ENCODE measurements at regions not wholly inside any gene's neighbourhood (a gene's known extent, or its start where the extent isn't known, plus 50 kb on each side); places are given as distances from the start of the nearest gene placed in this dataset.

GRCh38 chr4:20474119-20474518 lies 222.4 kb downstream of the SLIT2 start:
- Histone ChIP-seq H3K9me3 (ENCODE audit: control insufficient read depth, low read length) (no peaks in the 10 kb centered on the region), H3K4me2 (ENCODE audit: low read length) (no peak overlapping the region), H3K36me3 (ENCODE audit: control insufficient read depth, insufficient read depth, low read length) (no peaks in the 10 kb centered on the region), H2AFZ (no peak overlapping the region), H3K4me1 (no peaks in the 10 kb centered on the region), H3K27ac (no peak overlapping the region), H3K79me2 (no peaks in the 10 kb centered on the region), H3K4me3 (ENCODE audit: low read depth, low read length) (no peak overlapping the region), H3K27me3 (ENCODE audit: control insufficient read depth, insufficient read depth, low read length) (no peaks in the 10 kb centered on the region), H3K9ac (no peak overlapping the region)
- no peak for TF ChIP-seq CTCF (IDR thresholded peaks at IDR 0.05)

- Histone ChIP-seq H3K27me3 (ENCODE audit: control insufficient read depth, insufficient read depth, low read length) (no peaks in the 10 kb centered on the region), H3K9ac (no peak overlapping the region), H3K36me3 (ENCODE audit: control insufficient read depth, insufficient read depth, low read length) (no peaks in the 10 kb centered on the region), H3K9me3 (ENCODE audit: control insufficient read depth, low read length) (no peaks in the 10 kb centered on the region), H3K4me3 (ENCODE audit: low read depth, low read length) (no peak overlapping the region), H3K27ac (no peak overlapping the region), H2AFZ (no peak overlapping the region), H3K4me2 (ENCODE audit: low read length) (no peak overlapping the region), H3K79me2 (no peaks in the 10 kb centered on the region), H3K4me1 (no peaks in the 10 kb centered on the region)
- TF ChIP-seq CTCF (IDR thresholded peaks at IDR 0.05): no peak
Measured at GRCh38 chr4:20478412-20478811, 221.8 kb upstream of the PACRGL start.

GRCh38 chr4:20480165-20480947 lies 219.9 kb upstream of the PACRGL start:
- Histone ChIP-seq H2AFZ (no peak overlapping the region), H3K4me3 (ENCODE audit: low read depth, low read length) (no peak overlapping the region), H3K79me2 (no peaks in the 10 kb centered on the region), H3K36me3 (ENCODE audit: control insufficient read depth, insufficient read depth, low read length) (no peaks in the 10 kb centered on the region), H3K9ac (no peak overlapping the region), H3K27ac (no peak overlapping the region), H3K27me3 (ENCODE audit: control insufficient read depth, insufficient read depth, low read length) (no peaks in the 10 kb centered on the region), H3K9me3 (ENCODE audit: control insufficient read depth, low read length) (no peaks in the 10 kb centered on the region), H3K4me2 (ENCODE audit: low read length) (no peak overlapping the region), H3K4me1 (no peaks in the 10 kb centered on the region)
- no peak for TF ChIP-seq CTCF (IDR thresholded peaks at IDR 0.05)

- H3K9me3 ChIP-seq (ENCODE audit: control insufficient read depth, low read length): no peaks in the 10 kb centered on the region
- no peaks in the 10 kb centered on the region for H3K36me3 ChIP-seq (ENCODE audit: control insufficient read depth, insufficient read depth, low read length)
- H2AFZ ChIP-seq: no peak overlapping the region
- no peak overlapping the region for H3K4me2 ChIP-seq (ENCODE audit: low read length)
- no peaks in the 10 kb centered on the region for H3K4me1 ChIP-seq
- H3K79me2 ChIP-seq: no peaks in the 10 kb centered on the region
- no peak for TF ChIP-seq CTCF (IDR thresholded peaks at IDR 0.05)
- no peak overlapping the region for H3K4me3 ChIP-seq (ENCODE audit: low read depth, low read length)
- no peaks in the 10 kb centered on the region for H3K27me3 ChIP-seq (ENCODE audit: control insufficient read depth, insufficient read depth, low read length)
- H3K9ac ChIP-seq: no peak overlapping the region
- no peak overlapping the region for H3K27ac ChIP-seq
Measured at GRCh38 chr4:20483416-20483815, 216.8 kb upstream of the PACRGL start.

GRCh38 chr4:20486433-20486832 lies 213.8 kb upstream of the PACRGL start:
- no peaks in the 10 kb centered on the region for H3K9me3 ChIP-seq (ENCODE audit: control insufficient read depth, low read length)
- H3K27ac ChIP-seq: no peak overlapping the region
- no peak overlapping the region for H3K9ac ChIP-seq
- no peaks in the 10 kb centered on the region for H3K36me3 ChIP-seq (ENCODE audit: control insufficient read depth, insufficient read depth, low read length)
- no peaks in the 10 kb centered on the region for H3K4me1 ChIP-seq
- TF ChIP-seq CTCF (IDR thresholded peaks at IDR 0.05): no peak
- no peak overlapping the region for H2AFZ ChIP-seq
- H3K4me3 ChIP-seq (ENCODE audit: low read depth, low read length): no peak overlapping the region
- H3K79me2 ChIP-seq: no peaks in the 10 kb centered on the region
- H3K27me3 ChIP-seq (ENCODE audit: control insufficient read depth, insufficient read depth, low read length): no peaks in the 10 kb centered on the region
- H3K4me2 ChIP-seq (ENCODE audit: low read length): no peak overlapping the region

All from parathyroid adenoma (tissue), 2 donors.